Osteocyte (in vitro differentiated cells): ENCODE measurements at regions not wholly inside any gene's neighbourhood (a gene's known extent, or its start where the extent isn't known, plus 50 kb on each side); places are given as distances from the start of the nearest gene placed in this dataset.
"Not testable (repeated sequence)": the region's sequence is repeated elsewhere in the genome, so short reads cannot be mapped to it uniquely, and the experiment has no call there.

Experiments
- DNase-seq: peaks from one replicate; pipeline ENCODE4 v3.0.0; 2021; ENCODE audit warnings: mixed read lengths; ENCODE audit not compliant: unreplicated experiment; ENCODE audit errors: extremely low spot score
- H3K27ac Mint-ChIP-seq: one replicate; pipeline ENCODE4 v1.8.0; 2021; ENCODE audit warnings: mild to moderate bottlenecking, mixed read lengths; ENCODE audit not compliant: unreplicated experiment
- H3K27me3 Mint-ChIP-seq: one replicate; pipeline ENCODE4 v1.8.0; 2021; ENCODE audit warnings: mixed read lengths; ENCODE audit not compliant: unreplicated experiment
- H3K36me3 Mint-ChIP-seq: one replicate; pipeline ENCODE4 v1.8.0; 2021; ENCODE audit warnings: mixed read lengths; ENCODE audit not compliant: unreplicated experiment
- H3K4me1 Mint-ChIP-seq: one replicate; pipeline ENCODE4 v1.8.0; 2021; ENCODE audit warnings: mixed read lengths; ENCODE audit not compliant: unreplicated experiment
- H3K4me3 Mint-ChIP-seq: one replicate; pipeline ENCODE4 v1.8.0; 2021; ENCODE audit warnings: mild to moderate bottlenecking, moderate library complexity, mixed read lengths; ENCODE audit not compliant: unreplicated experiment
- H3K9me3 Mint-ChIP-seq: one replicate; pipeline ENCODE4 v1.8.0; 2021; ENCODE audit warnings: mixed read lengths; ENCODE audit not compliant: unreplicated experiment
- CTCF ChIP-seq: fragments of 200-600 bp; sonication (generic); IDR thresholded peaks from 2 replicates; pipeline ENCODE4 v1.5.0; 2021; ENCODE audit warnings: antibody characterized with exemption, mild to moderate bottlenecking, moderate library complexity

DNA sequence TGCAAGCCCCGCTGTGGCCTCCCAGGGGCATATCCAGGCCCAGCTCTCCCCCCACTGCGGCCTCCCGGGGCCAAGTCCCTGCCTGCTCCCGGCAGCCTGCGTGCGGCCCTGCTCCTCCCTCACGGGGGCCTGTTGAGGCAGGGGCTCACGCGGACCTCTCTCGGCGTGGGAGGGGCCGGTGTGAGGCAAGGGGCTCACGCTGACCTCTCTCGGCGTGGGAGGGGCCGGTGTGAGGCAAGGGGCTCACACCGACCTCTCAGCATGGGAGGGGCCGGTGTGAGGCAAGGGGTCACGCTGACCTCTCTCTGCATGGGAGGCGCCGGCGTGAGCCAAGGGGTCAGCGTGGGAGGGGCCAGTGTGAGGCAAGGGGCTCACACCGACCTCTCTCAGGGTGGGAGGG is 251.2 kb upstream of the NUPR2 start:
- not testable (repeated sequence) for H3K27ac Mint-ChIP-seq, H3K4me3 Mint-ChIP-seq, H3K27me3 Mint-ChIP-seq, H3K4me1 Mint-ChIP-seq, H3K9me3 Mint-ChIP-seq, H3K36me3 Mint-ChIP-seq
- DNase-seq: peak; percentile 92

DNA sequence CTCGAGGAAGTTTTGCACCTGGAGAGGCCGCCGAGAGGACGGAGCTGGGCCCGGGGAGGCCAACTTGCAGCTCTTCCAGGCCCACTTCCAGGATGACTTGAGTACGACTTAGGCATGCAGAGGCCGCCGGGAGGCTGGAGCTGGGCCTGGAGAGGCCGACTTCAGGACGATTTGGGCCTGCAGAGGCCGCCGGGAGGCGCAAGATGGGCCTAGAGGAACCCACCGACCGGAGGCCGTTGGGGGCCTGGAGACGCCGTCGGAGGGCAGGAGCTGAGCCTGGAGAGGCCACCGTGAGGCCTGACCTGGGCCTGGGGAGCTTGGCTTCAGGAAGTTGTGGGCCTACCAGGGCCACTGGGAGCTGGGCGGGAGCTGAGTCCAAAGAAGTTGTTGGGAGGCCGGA is 250.5 kb upstream of the NUPR2 start:
- not testable (repeated sequence) for H3K36me3 Mint-ChIP-seq, H3K4me1 Mint-ChIP-seq, H3K27me3 Mint-ChIP-seq, H3K4me3 Mint-ChIP-seq, DNase-seq, H3K27ac Mint-ChIP-seq, H3K9me3 Mint-ChIP-seq

- DNase-seq, H3K27me3 Mint-ChIP-seq, H3K27ac Mint-ChIP-seq, H3K4me3 Mint-ChIP-seq, H3K36me3 Mint-ChIP-seq, H3K4me1 Mint-ChIP-seq: not testable (repeated sequence)
- peaks cover 11% of the 10 kb centered on the region for H3K9me3 Mint-ChIP-seq
These were observed 236.4 kb upstream of the NUPR2 start for GRCh38 chr7:56352576-56352975.

DNA sequence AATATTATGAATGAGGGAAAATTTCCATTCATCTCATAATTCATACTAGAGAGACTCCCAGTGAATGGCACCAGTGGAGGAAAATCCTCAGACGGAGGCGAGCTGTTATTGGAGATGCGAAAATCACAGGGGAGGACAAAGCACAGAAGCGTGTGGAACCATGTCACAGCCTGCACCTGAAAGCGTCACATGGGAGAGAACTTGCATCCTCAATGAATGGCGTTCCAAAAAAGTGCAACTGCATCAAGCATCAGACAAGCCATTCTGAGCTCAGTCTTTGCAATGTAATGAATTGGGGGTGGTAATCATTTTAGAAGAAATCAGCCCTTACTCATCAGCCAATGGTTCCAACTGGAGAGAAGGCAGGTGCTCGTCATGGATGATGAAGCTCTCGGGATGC is 235.0 kb upstream of the NUPR2 start:
- not testable (repeated sequence) for H3K4me3 Mint-ChIP-seq, H3K27me3 Mint-ChIP-seq

GRCh38 chr7:56348311-56348710 is 232.1 kb upstream of the NUPR2 start:
- not testable (repeated sequence) for DNase-seq, H3K27ac Mint-ChIP-seq, H3K36me3 Mint-ChIP-seq, H3K27me3 Mint-ChIP-seq, H3K4me1 Mint-ChIP-seq, H3K4me3 Mint-ChIP-seq
- peaks cover 22% of the 10 kb centered on the region for H3K9me3 Mint-ChIP-seq

More for the DNA sequence above, 235.0 kb upstream of the NUPR2 start:
- H3K36me3 Mint-ChIP-seq, H3K27ac Mint-ChIP-seq, H3K4me1 Mint-ChIP-seq, DNase-seq: not testable (repeated sequence)
- H3K9me3 Mint-ChIP-seq: peaks cover 13% of the 10 kb centered on the region

GRCh38 chr7:56328327-56328726 is 212.1 kb upstream of the NUPR2 start:
- H3K4me3 Mint-ChIP-seq, H3K36me3 Mint-ChIP-seq, DNase-seq, H3K27me3 Mint-ChIP-seq, H3K27ac Mint-ChIP-seq, H3K4me1 Mint-ChIP-seq: not testable (repeated sequence)
- peaks cover 25% of the 10 kb centered on the region for H3K9me3 Mint-ChIP-seq

- no peak for TF ChIP-seq CTCF
- H3K36me3 Mint-ChIP-seq: no peaks in the 10 kb centered on the region
- no peak overlapping the region for H3K27ac Mint-ChIP-seq
- no peak for DNase-seq
- no peaks in the 10 kb centered on the region for H3K4me1 Mint-ChIP-seq
- H3K4me3 Mint-ChIP-seq: no peak overlapping the region
- no peaks in the 10 kb centered on the region for H3K27me3 Mint-ChIP-seq
- peaks cover 37% of the 10 kb centered on the region for H3K9me3 Mint-ChIP-seq
These were observed 174.3 kb upstream of the NUPR2 start for GRCh38 chr7:56290548-56290947.

DNA sequence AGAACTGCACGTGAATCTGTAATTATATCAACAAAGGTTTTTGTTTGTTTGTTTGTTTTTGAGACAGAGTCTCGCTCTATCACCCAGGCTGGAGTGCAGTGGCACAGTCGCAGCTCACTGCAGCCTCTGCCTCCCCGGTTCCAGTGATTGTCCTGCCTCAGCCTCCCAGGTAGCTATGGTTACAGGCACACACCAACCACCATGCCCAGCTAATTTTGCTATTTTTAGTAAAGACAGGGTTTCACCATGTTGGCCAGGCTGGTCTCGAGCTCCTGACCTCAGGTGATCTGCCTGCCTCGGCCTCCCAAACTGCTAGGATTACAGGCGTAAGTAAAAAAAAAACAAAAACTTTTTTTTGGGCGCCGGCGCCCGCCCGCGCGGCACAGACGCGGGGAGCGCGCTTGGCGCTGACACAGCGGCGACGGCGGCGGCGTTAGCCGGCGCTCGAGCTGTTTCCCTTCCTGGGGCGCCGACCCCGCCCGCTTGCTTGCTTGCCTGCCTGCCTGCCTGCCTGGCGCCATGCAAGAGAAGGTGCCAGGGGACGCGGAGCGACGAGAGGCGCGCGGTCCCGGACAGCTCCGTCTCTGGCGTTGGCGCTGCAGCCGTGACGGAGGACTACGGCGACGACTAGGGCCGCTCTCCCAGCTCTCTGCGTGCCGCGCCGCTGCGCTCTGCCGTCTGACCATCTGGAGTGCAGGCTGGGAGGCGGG is 171.4 kb upstream of the NUPR2 start:
- Mint-ChIP-seq H3K4me1 (no peaks in the 10 kb centered on the region), H3K36me3 (no peaks in the 10 kb centered on the region), H3K4me3 (no peak overlapping the region), H3K27me3 (no peaks in the 10 kb centered on the region), H3K27ac (no peak overlapping the region), H3K9me3 (peaks cover 46% of the 10 kb centered on the region)
- TF ChIP-seq CTCF: no peak
- no peak for DNase-seq
